Stimulated activated naive CD8-positive, alpha-beta T cell treated with anti-CD3 and anti-CD28 coated beads, Interleukin-15, Interleukin-2, amounts not matched to agents 100 ng/mL and 50 ng/mL, for 24 hours (primary cell): ENCODE measurements at regions not wholly inside any gene's neighbourhood (a gene's known extent, or its start where the extent isn't known, plus 50 kb on each side); places are given as distances from the start of the nearest gene placed in this dataset.
"Not testable (repeated sequence)": the region's sequence is repeated elsewhere in the genome, so short reads cannot be mapped to it uniquely, and the experiment has no call there.

ENCODE experiments used
- H3K27ac Mint-ChIP-seq: one replicate; pipeline ENCODE4 v1.8.0; 2021; ENCODE audit warnings: mild to moderate bottlenecking, mixed read lengths
- H3K27me3 Mint-ChIP-seq: one replicate; pipeline ENCODE4 v1.8.0; 2021; ENCODE audit warnings: mixed read lengths
- H3K36me3 Mint-ChIP-seq: one replicate; pipeline ENCODE4 v1.8.0; 2021; ENCODE audit warnings: low read depth, mixed read lengths
- H3K4me1 Mint-ChIP-seq: one replicate; pipeline ENCODE4 v1.8.0; 2021; ENCODE audit warnings: low read depth, mixed read lengths
- H3K4me3 Mint-ChIP-seq: one replicate; pipeline ENCODE4 v1.8.0; 2021; ENCODE audit warnings: mild to moderate bottlenecking, mixed read lengths
- H3K9me3 Mint-ChIP-seq: one replicate; pipeline ENCODE4 v1.8.0; 2021; ENCODE audit warnings: mixed read lengths

DNA sequence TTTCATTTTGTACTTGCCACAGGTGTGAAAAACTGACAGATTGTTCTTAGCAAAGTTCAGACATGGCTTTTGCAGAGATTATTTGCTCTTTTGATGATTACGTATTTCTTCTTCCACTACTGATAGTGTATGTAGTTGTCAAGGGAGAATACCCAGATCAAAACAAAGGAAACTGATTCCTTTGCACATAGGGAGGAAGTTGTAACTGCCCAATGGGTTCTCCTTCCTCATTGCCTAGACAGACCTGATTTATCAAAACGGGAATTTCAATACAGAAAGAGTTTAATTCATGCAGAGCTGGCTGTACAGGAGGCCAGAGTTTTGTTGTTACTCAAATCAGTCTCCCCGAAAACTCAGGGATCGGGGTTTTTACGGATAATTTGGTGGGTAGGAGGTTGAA lies 214.7 kb downstream of the BCAS1 start:
- Mint-ChIP-seq H3K27me3 (no peaks in the 10 kb centered on the region), H3K4me3 (no peak overlapping the region), H3K27ac (peak overlapping the region; percentile 72), H3K36me3 (no peaks in the 10 kb centered on the region), H3K4me1 (peaks cover 44% of the 10 kb centered on the region), H3K9me3 (no peaks in the 10 kb centered on the region)

DNA sequence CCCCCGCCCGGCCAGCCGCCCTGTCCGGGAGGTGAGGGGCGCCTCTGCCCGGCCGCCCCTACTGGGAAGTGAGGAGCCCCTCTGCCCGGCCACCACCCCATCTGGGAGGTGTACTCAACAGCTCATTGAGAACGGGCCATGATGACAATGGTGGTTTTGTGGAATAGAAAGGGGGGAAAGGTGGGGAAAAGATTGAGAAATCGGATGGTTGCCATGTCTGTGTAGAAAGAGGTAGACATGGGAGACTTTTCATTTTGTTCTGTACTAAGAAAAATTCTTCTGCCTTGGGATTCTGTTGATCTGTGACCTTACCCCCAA lies 215.8 kb downstream of the BCAS1 start:
- not testable (repeated sequence) for H3K36me3 Mint-ChIP-seq, H3K27me3 Mint-ChIP-seq, H3K27ac Mint-ChIP-seq, H3K9me3 Mint-ChIP-seq, H3K4me3 Mint-ChIP-seq
- H3K4me1 Mint-ChIP-seq = peaks cover 52% of the 10 kb centered on the region

DNA sequence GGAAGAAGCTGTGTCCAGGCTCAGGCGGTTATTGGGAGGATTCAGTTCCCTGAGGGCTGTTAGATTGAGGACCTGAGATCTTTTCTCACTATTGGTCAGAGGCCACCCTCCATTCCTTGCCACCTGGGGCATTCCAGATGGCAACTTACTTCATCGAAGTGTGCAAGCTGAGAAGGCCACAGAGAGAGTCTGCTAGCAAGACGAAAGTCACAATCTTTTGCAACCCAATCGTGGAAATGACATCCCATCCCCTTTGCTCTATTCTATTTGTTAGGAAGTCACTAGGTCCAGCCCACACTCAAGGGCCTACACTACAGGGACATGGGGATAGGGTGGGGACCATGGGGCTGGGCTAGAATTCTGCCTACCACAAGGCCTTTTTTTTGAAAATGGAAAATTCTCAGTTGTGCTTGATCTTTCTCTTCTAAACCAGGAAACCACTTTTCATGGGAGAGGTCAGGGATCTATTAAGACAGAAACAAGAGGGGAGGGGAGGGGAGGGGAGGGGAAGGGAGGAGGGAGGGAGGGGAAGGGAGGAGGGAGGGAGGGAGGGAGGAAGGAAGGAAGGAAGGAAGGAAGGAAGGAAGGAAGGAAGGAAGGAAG lies 217.2 kb downstream of the BCAS1 start:
- H3K27me3 Mint-ChIP-seq = no peaks in the 10 kb centered on the region
- no peak overlapping the region for H3K27ac Mint-ChIP-seq
- no peak overlapping the region for H3K4me3 Mint-ChIP-seq
- no peaks in the 10 kb centered on the region for H3K9me3 Mint-ChIP-seq
- peaks cover 60% of the 10 kb centered on the region for H3K4me1 Mint-ChIP-seq
- no peaks in the 10 kb centered on the region for H3K36me3 Mint-ChIP-seq

DNA sequence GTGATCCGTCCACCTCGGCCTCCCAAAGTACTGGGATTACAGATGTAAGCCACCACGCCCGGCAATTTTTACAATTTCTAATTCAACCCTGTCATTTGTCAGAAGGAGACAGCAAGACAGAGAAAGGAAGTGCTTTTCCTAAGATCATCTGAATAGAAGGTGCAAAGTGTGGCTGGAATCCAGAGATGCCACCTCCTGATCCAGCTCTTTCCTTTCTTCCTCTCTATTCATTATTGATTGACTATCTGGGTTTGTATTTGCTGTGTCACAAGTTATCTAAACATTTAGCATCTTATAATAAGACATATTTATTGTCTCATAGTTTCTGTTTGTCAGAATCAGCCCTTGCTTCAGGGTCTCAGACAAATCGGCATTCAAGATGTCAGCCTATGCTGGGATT lies 217.7 kb downstream of the BCAS1 start:
- Mint-ChIP-seq H3K27ac (no peak overlapping the region), H3K9me3 (no peaks in the 10 kb centered on the region), H3K4me3 (no peak overlapping the region), H3K36me3 (no peaks in the 10 kb centered on the region), H3K4me1 (peaks cover 63% of the 10 kb centered on the region), H3K27me3 (no peaks in the 10 kb centered on the region)

DNA sequence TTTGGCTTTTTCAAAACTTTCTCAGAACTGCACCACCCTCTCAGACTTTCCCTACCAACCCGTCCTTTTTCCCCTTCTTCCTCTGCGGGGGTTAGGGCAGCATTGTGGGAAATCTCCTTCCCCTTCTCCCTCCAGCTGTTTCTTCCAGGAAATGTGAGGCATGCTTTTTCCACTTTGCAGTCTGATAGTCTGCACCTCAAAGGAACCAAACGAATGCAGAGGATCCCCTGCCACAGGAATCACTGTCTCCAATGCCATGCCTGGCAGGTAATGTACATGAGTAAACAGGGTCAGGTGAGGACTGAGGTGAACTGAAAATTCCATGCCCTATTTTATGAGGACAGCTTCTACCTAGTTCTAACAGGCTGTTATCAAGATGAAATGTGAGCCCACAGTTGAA lies 218.4 kb downstream of the BCAS1 start:
- Mint-ChIP-seq H3K27me3 (no peaks in the 10 kb centered on the region), H3K36me3 (no peaks in the 10 kb centered on the region), H3K4me3 (no peak overlapping the region), H3K27ac (peak overlapping the region; percentile 40), H3K9me3 (no peaks in the 10 kb centered on the region), H3K4me1 (peaks cover 63% of the 10 kb centered on the region)

DNA sequence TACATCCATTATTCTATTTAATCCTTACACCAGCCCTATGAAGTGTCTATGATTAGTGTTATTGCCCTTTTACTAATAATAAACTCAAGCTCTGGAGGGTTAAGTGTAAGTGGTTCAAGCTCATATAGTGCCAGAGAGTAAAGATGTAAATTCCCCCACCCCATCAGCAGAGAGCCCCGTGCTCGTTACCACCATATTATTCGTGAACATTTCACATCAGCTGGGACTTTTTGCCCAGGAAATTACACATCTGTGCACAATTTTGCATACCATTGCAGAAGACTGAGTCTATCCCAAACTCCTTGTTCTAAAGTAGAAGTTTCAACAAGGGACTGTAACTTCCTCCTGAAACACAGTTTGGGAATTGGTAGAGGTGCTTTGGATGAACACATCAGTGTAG lies 220.1 kb downstream of the BCAS1 start:
- Mint-ChIP-seq H3K36me3 (no peaks in the 10 kb centered on the region), H3K9me3 (no peaks in the 10 kb centered on the region), H3K27me3 (no peaks in the 10 kb centered on the region), H3K4me1 (peaks cover 63% of the 10 kb centered on the region), H3K27ac (no peak overlapping the region), H3K4me3 (no peak overlapping the region)

DNA sequence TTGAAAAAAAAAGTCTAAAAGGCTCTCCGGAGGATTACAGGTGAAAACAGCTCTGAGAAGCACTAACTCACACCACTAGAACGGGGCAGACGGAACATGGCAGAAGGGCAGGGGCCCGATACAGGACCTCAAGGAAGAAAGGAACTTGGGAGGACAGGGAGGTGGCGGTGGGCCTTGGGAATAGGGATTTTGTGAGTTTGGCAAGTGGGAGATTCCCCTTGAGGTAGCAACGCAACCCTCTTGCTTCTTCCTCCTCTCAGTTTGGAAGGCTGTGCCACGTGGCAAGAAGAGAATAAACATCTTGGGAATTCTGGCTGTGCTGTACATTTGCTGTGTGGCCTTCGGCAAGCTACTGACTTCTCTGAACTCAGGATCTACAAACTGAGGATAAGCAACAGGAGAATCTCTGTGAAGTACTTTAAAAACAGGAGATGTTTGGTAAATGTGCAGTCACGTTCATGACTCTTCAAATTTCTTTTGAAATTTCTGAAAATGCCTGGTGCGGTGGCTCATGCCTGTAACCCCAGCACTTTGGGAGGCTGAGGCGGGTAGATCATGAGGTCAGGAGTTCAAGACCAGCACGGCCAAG lies 220.8 kb downstream of the BCAS1 start:
- Mint-ChIP-seq H3K4me1 (peaks cover 67% of the 10 kb centered on the region), H3K27me3 (no peaks in the 10 kb centered on the region), H3K36me3 (no peaks in the 10 kb centered on the region), H3K4me3 (no peak overlapping the region), H3K27ac (no peak overlapping the region), H3K9me3 (no peaks in the 10 kb centered on the region)

DNA sequence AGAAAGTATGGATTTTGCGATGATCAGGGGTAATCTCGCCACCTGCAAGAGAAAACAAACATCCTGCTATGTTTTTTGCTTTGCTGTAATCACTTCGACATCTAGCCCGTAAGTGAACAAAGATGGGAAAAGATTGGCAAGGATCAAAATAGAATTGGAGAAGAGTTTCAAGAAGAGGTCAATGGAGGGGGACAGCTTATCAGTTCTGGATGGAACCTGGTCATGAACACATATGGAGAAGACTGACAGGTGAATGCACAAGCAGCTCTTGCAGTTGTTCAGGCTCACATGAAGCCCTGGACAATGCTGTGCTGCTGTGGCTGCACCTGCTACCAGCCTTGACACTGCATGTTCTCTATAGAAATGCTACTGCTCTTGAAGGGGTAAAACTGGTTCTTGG lies 222.1 kb downstream of the BCAS1 start:
- H3K27me3 Mint-ChIP-seq = no peaks in the 10 kb centered on the region
- H3K36me3 Mint-ChIP-seq = no peaks in the 10 kb centered on the region
- H3K27ac Mint-ChIP-seq = peak overlapping the region; percentile 14
- no peak overlapping the region for H3K4me3 Mint-ChIP-seq
- no peaks in the 10 kb centered on the region for H3K9me3 Mint-ChIP-seq
- H3K4me1 Mint-ChIP-seq = peaks cover 79% of the 10 kb centered on the region

DNA sequence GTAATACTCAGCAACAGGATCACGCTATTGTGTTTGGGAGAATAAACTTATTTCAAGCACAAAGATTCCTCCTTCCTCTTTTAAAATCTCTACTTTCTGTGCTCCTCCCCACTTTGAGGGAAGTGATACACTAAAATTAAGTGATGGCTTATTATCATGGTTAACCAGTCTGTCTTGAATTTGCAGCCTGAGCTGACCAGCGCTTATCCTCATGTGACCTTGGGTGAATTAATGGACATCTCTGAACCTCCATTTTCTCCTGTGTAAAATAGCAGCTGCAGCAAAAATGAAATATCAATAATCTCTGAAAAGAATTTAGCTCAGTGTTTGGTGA lies 222.6 kb downstream of the BCAS1 start:
- H3K9me3 Mint-ChIP-seq = no peaks in the 10 kb centered on the region
- H3K4me1 Mint-ChIP-seq = peaks cover 80% of the 10 kb centered on the region
- peak overlapping the region; percentile 71 for H3K27ac Mint-ChIP-seq
- H3K4me3 Mint-ChIP-seq = peak overlapping the region; percentile 57
- H3K27me3 Mint-ChIP-seq = no peaks in the 10 kb centered on the region
- H3K36me3 Mint-ChIP-seq = no peaks in the 10 kb centered on the region

DNA sequence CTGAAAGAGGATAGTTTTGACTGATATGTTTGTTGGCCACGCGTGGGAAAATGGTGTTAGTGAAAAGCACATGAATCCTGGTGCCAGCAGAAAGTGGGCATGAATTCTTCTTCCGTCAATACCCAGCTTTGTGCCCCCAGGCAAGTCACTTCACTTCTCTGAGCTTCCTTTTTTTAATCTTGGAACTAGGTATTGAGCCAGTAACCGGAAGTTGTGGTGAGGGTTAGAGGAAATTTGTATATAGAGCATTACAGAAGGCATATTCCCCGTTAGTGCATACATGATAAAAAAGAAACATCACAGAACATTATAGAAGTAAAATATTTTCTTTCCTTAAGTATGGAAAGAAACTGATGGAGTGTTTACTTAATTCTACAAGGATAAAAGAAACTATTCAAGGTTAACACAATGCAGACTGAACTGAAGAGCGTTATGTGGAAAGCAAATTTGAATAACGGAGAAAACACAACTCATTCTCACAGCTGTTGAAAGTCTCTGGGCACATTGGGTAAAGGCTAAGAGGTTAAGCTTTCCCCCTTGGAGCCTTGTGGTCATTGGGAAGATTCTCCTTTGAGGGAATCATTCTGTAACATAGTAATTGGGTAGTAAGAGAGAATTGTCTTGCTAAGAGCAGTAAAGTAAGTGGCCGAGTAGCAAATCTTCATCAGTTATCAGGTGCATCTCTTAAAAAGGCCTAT lies 223.1 kb downstream of the BCAS1 start:
- Mint-ChIP-seq H3K4me3 (peak overlapping the region; percentile 57), H3K27ac (peak overlapping the region; percentile 71), H3K4me1 (peaks cover 82% of the 10 kb centered on the region), H3K27me3 (no peaks in the 10 kb centered on the region), H3K9me3 (no peaks in the 10 kb centered on the region), H3K36me3 (no peaks in the 10 kb centered on the region)

DNA sequence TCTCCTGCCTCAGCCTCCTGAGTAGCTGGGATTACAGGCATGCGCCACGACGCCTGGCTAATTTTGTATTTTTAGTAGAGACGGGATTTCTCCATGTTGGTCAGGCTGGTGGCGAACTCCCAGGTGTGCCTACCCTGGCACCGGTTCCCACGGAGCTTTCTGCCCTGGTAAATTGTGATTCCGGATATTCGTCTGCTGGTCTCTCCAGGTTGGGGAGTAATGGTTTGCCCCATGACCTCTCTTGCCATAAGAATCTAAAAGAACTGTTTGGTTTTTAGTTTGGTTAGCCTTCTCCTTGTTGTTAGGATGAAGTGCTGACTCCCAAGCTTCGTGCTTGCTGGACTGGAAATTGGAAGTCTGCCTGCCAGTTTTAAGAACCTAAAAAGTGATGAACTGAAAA lies 223.8 kb downstream of the BCAS1 start:
- peaks cover 83% of the 10 kb centered on the region for H3K4me1 Mint-ChIP-seq
- no peaks in the 10 kb centered on the region for H3K9me3 Mint-ChIP-seq
- peak overlapping the region; percentile 71 for H3K27ac Mint-ChIP-seq
- no peaks in the 10 kb centered on the region for H3K27me3 Mint-ChIP-seq
- no peaks in the 10 kb centered on the region for H3K36me3 Mint-ChIP-seq
- peak overlapping the region; percentile 20 for H3K4me3 Mint-ChIP-seq

DNA sequence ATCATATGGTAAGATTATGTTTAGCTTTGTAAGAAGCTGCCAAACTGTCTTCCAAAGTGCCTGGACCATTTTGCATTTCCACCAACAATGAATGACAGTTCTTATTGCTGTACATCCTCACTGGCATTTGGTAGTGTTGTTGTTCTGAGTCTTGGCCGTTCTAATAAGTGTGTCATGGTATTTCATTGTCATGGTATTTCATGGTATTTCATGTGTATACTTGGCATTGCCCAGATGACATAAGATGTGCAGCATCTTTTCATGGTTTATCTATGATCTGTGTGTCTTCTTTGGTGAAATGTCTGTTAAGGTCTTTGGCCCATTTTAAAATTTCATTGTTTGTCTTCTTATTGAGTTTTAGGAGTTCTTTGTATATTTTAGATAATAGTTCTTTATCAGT lies 224.4 kb downstream of the BCAS1 start:
- no peaks in the 10 kb centered on the region for H3K36me3 Mint-ChIP-seq
- H3K4me1 Mint-ChIP-seq = peaks cover 84% of the 10 kb centered on the region
- no peaks in the 10 kb centered on the region for H3K27me3 Mint-ChIP-seq
- H3K27ac Mint-ChIP-seq = peak overlapping the region; percentile 2
- no peak overlapping the region for H3K4me3 Mint-ChIP-seq
- H3K9me3 Mint-ChIP-seq = no peaks in the 10 kb centered on the region

DNA sequence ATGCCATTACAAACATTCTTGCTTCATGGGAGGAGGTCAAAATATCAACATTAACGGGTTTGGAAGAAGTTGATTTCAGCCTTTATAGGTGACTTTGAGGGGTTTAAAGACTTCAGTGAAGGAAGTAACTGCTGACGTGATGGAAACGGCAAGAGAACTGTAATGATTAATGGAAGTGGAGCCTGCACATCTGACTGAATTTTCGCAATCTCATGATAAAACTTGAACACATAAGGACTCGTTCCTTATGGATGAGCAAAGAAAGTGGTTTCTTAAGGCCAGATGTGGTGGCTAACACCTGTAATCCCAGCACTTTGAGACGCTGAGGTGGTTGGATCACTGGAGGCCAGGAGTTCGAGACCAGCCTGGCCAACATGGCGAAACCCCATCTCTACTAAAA lies 226.1 kb downstream of the BCAS1 start:
- no peak overlapping the region for H3K4me3 Mint-ChIP-seq
- no peaks in the 10 kb centered on the region for H3K9me3 Mint-ChIP-seq
- peak overlapping the region; percentile 42 for H3K27ac Mint-ChIP-seq
- H3K4me1 Mint-ChIP-seq = peaks cover 90% of the 10 kb centered on the region
- peaks cover 2% of the 10 kb centered on the region for H3K36me3 Mint-ChIP-seq
- H3K27me3 Mint-ChIP-seq = no peaks in the 10 kb centered on the region

DNA sequence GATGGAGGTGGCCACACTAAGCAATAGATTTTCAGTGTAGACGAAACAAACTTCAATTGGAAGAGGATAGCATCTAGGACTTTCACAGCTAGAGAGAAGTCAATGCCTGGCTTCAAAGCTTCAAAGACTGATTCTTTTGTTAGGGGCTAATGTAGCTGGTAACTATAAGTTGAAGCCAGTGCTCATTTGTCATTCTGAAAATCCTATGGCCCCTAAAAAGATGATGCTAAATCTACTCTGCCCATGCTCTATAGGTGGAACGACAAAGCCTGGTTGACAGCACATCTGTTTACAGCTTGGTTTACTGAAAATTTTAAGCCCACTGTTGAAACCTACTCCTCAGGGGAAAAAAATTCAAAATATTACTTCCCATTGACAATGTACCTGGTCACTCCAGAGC lies 226.7 kb downstream of the BCAS1 start:
- H3K27me3 Mint-ChIP-seq = no peaks in the 10 kb centered on the region
- H3K4me1 Mint-ChIP-seq = peaks cover 95% of the 10 kb centered on the region
- H3K27ac Mint-ChIP-seq = peak overlapping the region; percentile 96
- no peaks in the 10 kb centered on the region for H3K9me3 Mint-ChIP-seq
- peaks cover 4% of the 10 kb centered on the region for H3K36me3 Mint-ChIP-seq
- H3K4me3 Mint-ChIP-seq = no peak overlapping the region

DNA sequence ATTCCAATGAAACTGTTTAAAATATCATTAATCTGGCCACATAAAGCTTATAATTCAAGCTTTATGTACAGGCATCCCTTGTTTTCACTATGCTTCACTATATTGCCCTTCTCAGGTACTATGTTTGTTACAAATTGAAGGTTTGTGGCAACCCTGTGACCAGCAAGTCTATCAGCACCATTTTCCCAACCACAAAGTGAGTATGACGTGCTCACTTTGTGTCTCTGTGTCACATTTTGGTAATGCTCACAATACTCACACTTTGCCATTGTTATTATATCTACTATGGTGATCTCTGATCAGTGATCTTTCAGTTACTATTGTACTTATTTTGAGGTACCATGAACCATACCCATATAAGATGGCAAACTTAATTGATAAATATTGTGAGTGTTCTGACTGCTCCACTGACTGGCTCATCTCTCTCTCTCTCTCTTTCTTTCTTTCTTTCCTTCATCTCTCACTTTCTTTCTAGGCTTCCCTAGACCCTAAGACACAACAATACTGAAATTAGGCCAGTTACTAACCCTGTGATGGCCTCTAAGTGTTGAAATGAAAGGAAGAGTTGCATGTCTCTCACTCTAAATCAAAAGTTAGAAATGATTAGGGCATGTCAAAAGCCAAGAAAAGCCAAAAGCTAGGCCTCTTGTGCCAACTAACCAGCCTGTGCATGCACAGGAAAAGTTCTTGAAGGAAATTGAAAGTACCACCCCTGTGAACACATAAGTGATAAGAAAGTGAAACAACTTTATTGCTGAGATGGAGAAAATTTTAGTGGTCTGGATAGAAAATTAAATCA lies 227.9 kb downstream of the BCAS1 start:
- no peaks in the 10 kb centered on the region for H3K9me3 Mint-ChIP-seq
- H3K27me3 Mint-ChIP-seq = no peaks in the 10 kb centered on the region
- H3K4me1 Mint-ChIP-seq = peaks cover 93% of the 10 kb centered on the region
- peak overlapping the region; percentile 96 for H3K27ac Mint-ChIP-seq
- H3K36me3 Mint-ChIP-seq = peaks cover 4% of the 10 kb centered on the region
- peak overlapping the region; percentile 52 for H3K4me3 Mint-ChIP-seq
